HepG2 (cell line): ENCODE measurements at regions not wholly inside any gene's neighbourhood (a gene's known extent, or its start where the extent isn't known, plus 50 kb on each side); places are given as distances from the start of the nearest gene placed in this dataset.

Source experiments
- CHD2 ChIP-seq: IDR thresholded peaks from 2 replicates; pipeline ENCODE4 v1.6.1; 2011; ENCODE audit warnings: low read depth, low read length, improper control_type of control experiment
- ETV5 ChIP-seq: IDR thresholded peaks from 2 replicates; pipeline ENCODE4 v1.6.1; 2018; ENCODE audit warnings: missing biosample characterization, missing genetic modification reagents, inconsistent platforms, borderline replicate concordance
- HMGA1 ChIP-seq: sonication (generic); formaldehyde crosslinking; conservative IDR thresholded peaks from 2 replicates; pipeline ENCODE4 v1.4.0; 2020; ENCODE audit warnings: missing genetic modification reagents
- POLR2A ChIP-seq, 2 experiments: IDR thresholded peaks; 2 replicates each; pipeline ENCODE4 v1.6.1; 2011; ENCODE audit warnings: low read depth in 2 of 2, low read length in 2 of 2, mild to moderate bottlenecking in 1 of 2, moderate library complexity in 1 of 2; ENCODE audit not compliant: insufficient read depth in 1 of 2
- REL ChIP-seq: sonication (generic); formaldehyde crosslinking; conservative IDR thresholded peaks from 2 replicates; pipeline ENCODE4 v1.8.0; 2022; ENCODE audit warnings: mild to moderate bottlenecking, missing genetic modification reagents, moderate library complexity
- RNF2 ChIP-seq: fragments of 450-650 bp; conservative IDR thresholded peaks from 2 replicates; pipeline ENCODE4 v1.6.1; 2016; ENCODE audit warnings: low read depth
- TARDBP ChIP-seq: sonication (generic); formaldehyde crosslinking; IDR thresholded peaks from 2 replicates; pipeline ENCODE4 v1.8.0; 2022; ENCODE audit warnings: mild to moderate bottlenecking, missing genetic modification reagents
- TP53 ChIP-seq: sonication (generic); formaldehyde crosslinking; conservative IDR thresholded peaks from 2 replicates; pipeline ENCODE4 v1.4.0; 2020; ENCODE audit warnings: missing genetic modification reagents
- ZNF687 ChIP-seq: sonication (generic); formaldehyde crosslinking; IDR thresholded peaks from 2 replicates; pipeline ENCODE4 v1.5.1; 2020; ENCODE audit warnings: mild to moderate bottlenecking, missing genetic modification reagents, moderate library complexity
- ZZZ3 ChIP-seq: sonication (generic); formaldehyde crosslinking; IDR thresholded peaks from 2 replicates; pipeline ENCODE4 v1.4.0; 2020; ENCODE audit warnings: missing genetic modification reagents, mild to moderate bottlenecking, borderline replicate concordance
- TF ChIP-seq, protein P1 (sequence below): sonication (generic); formaldehyde crosslinking; IDR thresholded peaks from 2 replicates; pipeline ENCODE4 v1.5.0; 2020; ENCODE audit warnings: mild to moderate bottlenecking, missing genetic modification reagents, moderate library complexity
- TF ChIP-seq, protein P2 (sequence below): conservative IDR thresholded peaks from 2 replicates; pipeline ENCODE4 v1.6.1; 2018; ENCODE audit warnings: missing genetic modification reagents

DNA sequence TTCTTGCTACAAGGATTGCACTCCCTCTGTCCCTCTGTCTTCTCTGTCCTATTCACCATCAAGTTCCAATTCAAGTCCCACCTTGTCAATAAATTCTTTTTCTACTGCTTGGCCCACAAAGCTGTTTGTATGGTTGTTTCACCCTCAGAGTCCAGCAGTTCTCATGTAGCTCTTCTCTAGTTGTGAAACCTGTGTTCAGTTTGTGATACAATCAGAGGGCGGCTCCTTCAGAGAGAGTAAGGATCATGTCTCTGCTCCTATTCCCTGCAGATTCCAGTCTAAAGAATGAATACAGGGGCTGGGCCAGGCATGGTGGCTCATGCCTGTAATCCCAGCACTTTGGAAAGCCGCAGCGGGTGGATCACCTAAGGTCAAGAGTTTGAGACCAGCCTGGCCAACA lies 126.6 kb upstream of the BET1 start:
- TF ChIP-seq HMGA1 (CRISPR knock-in tag) (no peak), POLR2A (IDR thresholded peaks at IDR 0.05; ENCODE audit: insufficient read depth in 1 of 2, low read depth in 2 of 2, low read length in 2 of 2) (no peak), TARDBP (no peak), RNF2 (no peak), ZNF687 (CRISPR knock-in tag) (no peak), TP53 (CRISPR knock-in tag) (no peak), REL (no peak), ZZZ3 (CRISPR knock-in tag) (no peak), CHD2 (no peak), ETV5 (no peak)
- TF ChIP-seq, protein P1, sequence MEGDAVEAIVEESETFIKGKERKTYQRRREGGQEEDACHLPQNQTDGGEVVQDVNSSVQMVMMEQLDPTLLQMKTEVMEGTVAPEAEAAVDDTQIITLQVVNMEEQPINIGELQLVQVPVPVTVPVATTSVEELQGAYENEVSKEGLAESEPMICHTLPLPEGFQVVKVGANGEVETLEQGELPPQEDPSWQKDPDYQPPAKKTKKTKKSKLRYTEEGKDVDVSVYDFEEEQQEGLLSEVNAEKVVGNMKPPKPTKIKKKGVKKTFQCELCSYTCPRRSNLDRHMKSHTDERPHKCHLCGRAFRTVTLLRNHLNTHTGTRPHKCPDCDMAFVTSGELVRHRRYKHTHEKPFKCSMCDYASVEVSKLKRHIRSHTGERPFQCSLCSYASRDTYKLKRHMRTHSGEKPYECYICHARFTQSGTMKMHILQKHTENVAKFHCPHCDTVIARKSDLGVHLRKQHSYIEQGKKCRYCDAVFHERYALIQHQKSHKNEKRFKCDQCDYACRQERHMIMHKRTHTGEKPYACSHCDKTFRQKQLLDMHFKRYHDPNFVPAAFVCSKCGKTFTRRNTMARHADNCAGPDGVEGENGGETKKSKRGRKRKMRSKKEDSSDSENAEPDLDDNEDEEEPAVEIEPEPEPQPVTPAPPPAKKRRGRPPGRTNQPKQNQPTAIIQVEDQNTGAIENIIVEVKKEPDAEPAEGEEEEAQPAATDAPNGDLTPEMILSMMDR, result no peak
- TF ChIP-seq, protein P2, sequence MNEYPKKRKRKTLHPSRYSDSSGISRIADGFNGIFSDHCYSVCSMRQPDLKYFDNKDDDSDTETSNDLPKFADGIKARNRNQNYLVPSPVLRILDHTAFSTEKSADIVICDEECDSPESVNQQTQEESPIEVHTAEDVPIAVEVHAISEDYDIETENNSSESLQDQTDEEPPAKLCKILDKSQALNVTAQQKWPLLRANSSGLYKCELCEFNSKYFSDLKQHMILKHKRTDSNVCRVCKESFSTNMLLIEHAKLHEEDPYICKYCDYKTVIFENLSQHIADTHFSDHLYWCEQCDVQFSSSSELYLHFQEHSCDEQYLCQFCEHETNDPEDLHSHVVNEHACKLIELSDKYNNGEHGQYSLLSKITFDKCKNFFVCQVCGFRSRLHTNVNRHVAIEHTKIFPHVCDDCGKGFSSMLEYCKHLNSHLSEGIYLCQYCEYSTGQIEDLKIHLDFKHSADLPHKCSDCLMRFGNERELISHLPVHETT, result no peak
